Breast epithelium (tissue), 4 donors: ENCODE measurements at regions not wholly inside any gene's neighbourhood (a gene's known extent, or its start where the extent isn't known, plus 50 kb on each side); places are given as distances from the start of the nearest gene placed in this dataset.

Experiments
- DNase-seq, 2 donors: peaks; one replicate each; pipeline ENCODE4 v3.0.0-alpha.2; 2019; ENCODE audit warnings: low spot score in 2 of 2
- H3K27ac ChIP-seq, 2 donors: fragments of 200-600 bp; sonication (generic) in 1 of 2; one replicate each; pipeline ENCODE4 v1.5.1; 2016 to 2019; ENCODE audit warnings: mild to moderate bottlenecking in 1 of 2
- H3K27me3 ChIP-seq, 2 donors: fragments of 200-600 bp; sonication (generic) in 1 of 2; one replicate each; pipeline versions ENCODE4 v1.5.1 to v1.6.0; 2017 to 2019; ENCODE audit warnings: control low read depth in 1 of 2, mild to moderate bottlenecking in 1 of 2
- H3K36me3 ChIP-seq: fragments of 200-600 bp; one replicate; pipeline ENCODE4 v1.5.1; 2019
- H3K4me1 ChIP-seq, 2 donors: fragments of 200-600 bp; sonication (generic); one replicate each; pipeline ENCODE4 v1.5.1; 2016 to 2019; ENCODE audit warnings: control low read depth in 1 of 2
- H3K4me3 ChIP-seq, 3 donors: fragments of 200-600 bp; sonication (generic); 1 replicate in 2 of 3; 2 replicates in 1 of 3; pipeline ENCODE4 v1.5.1; 2016 to 2019; ENCODE audit warnings: mild to moderate bottlenecking in 3 of 3, moderate library complexity in 2 of 3
- H3K9me3 ChIP-seq, 2 donors: fragments of 200-600 bp; sonication (generic) in 1 of 2; one replicate each; pipeline ENCODE4 v1.5.1; 2016 to 2019; ENCODE audit warnings: control low read depth in 1 of 2
- POLR2A ChIP-seq: fragments of 450-650 bp; IDR thresholded peaks from one replicate; pipeline ENCODE4 v1.6.1; 2016; ENCODE audit warnings: antibody characterized with exemption, mild to moderate bottlenecking, moderate library complexity
- POLR2AphosphoS5 ChIP-seq, 3 donors: sonication (generic); formaldehyde crosslinking; IDR thresholded peaks; one replicate each; pipeline ENCODE4 v1.6.1; 2017; ENCODE audit warnings: antibody characterized with exemption in 3 of 3
- intact Hi-C: fragments of 100-400 bp; cut with DNase I; formaldehyde crosslinking; loops from one replicate; pipeline ENCODE4 v1.15.1; 2023; ENCODE audit warnings: low total_unique reads
- TF ChIP-seq, protein P1 (sequence below), 3 donors: fragments of 450-650 bp; IDR thresholded peaks; one replicate each; pipeline ENCODE4 v1.5.1; 2016 to 2017; ENCODE audit warnings: antibody characterized with exemption in 3 of 3, mild to moderate bottlenecking in 3 of 3, moderate library complexity in 3 of 3

DNA sequence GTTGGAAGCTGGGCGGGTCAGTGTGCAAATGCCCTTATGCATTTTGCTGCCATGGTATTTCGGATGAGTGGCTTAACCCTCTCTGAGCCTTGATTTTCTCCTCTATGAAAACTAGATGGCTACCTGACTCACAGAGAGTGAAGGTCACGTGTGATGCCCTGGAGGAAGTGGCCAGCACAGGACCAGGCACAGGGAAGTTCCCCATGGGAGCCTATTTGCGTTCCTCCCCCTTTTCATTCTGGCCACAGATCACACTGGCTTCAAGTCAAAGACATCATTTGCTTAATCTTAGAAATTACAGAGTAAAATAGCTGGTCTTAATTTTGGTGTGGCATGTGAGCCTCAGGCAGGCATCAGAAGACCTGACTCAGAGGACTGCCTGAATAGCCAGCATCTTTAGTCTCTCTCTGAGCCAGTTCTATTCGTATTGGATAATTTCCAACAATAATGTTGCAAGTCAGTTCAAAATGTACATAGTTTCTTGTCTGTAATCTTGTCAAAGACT is 57.6 kb upstream of the CD302 start:
- Histone ChIP-seq H3K4me1 (no peaks in the 10 kb centered on the region), H3K36me3 (no peaks in the 10 kb centered on the region), H3K9me3 (no peaks in the 10 kb centered on the region), H3K27me3 (no peaks in the 10 kb centered on the region), H3K4me3 (no peak overlapping the region), H3K27ac (no peak overlapping the region)
- no peak for DNase-seq
- intact Hi-C loops, result no loop called here
- no peak for TF ChIP-seq POLR2AphosphoS5 (IDR thresholded peaks at IDR 0.05)
- TF ChIP-seq, protein P1, sequence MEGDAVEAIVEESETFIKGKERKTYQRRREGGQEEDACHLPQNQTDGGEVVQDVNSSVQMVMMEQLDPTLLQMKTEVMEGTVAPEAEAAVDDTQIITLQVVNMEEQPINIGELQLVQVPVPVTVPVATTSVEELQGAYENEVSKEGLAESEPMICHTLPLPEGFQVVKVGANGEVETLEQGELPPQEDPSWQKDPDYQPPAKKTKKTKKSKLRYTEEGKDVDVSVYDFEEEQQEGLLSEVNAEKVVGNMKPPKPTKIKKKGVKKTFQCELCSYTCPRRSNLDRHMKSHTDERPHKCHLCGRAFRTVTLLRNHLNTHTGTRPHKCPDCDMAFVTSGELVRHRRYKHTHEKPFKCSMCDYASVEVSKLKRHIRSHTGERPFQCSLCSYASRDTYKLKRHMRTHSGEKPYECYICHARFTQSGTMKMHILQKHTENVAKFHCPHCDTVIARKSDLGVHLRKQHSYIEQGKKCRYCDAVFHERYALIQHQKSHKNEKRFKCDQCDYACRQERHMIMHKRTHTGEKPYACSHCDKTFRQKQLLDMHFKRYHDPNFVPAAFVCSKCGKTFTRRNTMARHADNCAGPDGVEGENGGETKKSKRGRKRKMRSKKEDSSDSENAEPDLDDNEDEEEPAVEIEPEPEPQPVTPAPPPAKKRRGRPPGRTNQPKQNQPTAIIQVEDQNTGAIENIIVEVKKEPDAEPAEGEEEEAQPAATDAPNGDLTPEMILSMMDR (IDR thresholded peaks at IDR 0.05), result no peak
- no peak for TF ChIP-seq POLR2A

DNA sequence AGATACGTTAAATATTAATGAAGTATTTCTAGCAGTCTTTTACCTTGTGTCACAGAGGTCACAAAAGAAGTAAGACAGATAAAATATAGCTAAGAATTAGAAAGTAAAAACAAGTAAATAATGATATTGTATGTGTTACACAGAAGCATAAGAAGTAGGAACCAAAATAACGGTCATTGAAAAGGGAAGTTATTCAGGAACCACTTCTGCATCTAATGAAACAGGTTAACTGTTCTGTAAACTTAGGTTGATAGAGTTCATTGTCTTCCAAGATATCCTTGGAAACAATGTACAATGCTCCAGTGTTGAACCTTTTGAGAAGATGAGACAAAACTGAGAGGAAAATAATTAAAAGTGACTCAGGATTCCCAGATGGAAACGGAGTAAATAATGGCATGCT is 57.1 kb upstream of the CD302 start:
- intact Hi-C loops, result no loop called here

DNA sequence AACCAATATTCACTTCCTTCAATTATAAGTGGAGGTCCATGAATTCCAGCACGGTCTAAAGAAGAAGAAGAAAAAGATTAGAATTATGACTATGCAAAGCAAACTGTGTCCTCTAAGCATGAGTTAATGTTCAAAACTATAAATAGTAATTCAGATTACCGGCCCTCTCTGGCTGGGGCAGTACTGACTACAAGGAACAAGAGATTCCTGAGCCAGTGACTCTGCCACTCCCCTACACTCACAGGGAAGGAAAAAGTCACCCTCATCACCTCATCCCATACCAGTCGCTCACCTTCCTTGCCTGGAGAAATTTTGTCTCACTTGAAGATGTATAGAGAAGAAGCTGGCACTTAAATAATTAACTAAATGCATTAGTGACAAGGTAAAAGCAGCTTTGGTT is 56.5 kb upstream of the CD302 start:
- no peak overlapping the region for H3K27ac ChIP-seq
- no peaks in the 10 kb centered on the region for H3K4me1 ChIP-seq
- no peak for TF ChIP-seq POLR2AphosphoS5 (IDR thresholded peaks at IDR 0.05)
- TF ChIP-seq POLR2A, result no peak
- H3K36me3 ChIP-seq, result no peaks in the 10 kb centered on the region
- DNase-seq, result no peak
- H3K4me3 ChIP-seq, result no peak overlapping the region
- no peaks in the 10 kb centered on the region for H3K9me3 ChIP-seq
- intact Hi-C loops, result no loop called here
- H3K27me3 ChIP-seq, result no peaks in the 10 kb centered on the region

More for the DNA sequence above, 57.1 kb upstream of the CD302 start:
- Histone ChIP-seq H3K36me3 (no peaks in the 10 kb centered on the region), H3K27me3 (no peaks in the 10 kb centered on the region), H3K27ac (no peak overlapping the region), H3K9me3 (no peaks in the 10 kb centered on the region), H3K4me3 (no peak overlapping the region), H3K4me1 (no peaks in the 10 kb centered on the region)
- TF ChIP-seq POLR2AphosphoS5 (IDR thresholded peaks at IDR 0.05) (no peak), POLR2A (no peak)
- TF ChIP-seq, protein P1 (IDR thresholded peaks at IDR 0.05), result no peak
- DNase-seq, result no peak

DNA sequence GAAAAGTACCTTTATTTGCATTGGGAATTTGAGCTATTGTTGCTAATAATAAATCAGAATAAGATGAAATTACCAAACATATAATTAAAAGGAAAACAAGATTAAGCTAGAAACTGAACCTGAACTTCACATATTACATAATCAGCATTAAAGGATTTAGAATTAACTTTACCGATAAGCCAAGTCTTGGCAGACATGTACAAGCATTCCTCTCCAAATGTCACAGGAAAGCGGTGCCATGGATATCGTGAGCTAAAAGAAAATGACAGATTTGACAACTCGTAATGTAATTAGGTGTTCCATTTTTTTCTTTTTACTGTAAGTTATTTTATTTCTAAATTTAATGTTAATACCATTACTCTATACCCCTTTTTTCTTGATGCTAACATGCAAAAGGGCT is 55.1 kb upstream of the CD302 start:
- no peak overlapping the region for H3K27ac ChIP-seq
- no peaks in the 10 kb centered on the region for H3K27me3 ChIP-seq
- H3K9me3 ChIP-seq, result no peaks in the 10 kb centered on the region
- TF ChIP-seq POLR2AphosphoS5 (IDR thresholded peaks at IDR 0.05), result no peak
- TF ChIP-seq, protein P1 (IDR thresholded peaks at IDR 0.05), result no peak
- no peak for TF ChIP-seq POLR2A
- H3K36me3 ChIP-seq, result no peaks in the 10 kb centered on the region
- H3K4me3 ChIP-seq, result no peak overlapping the region
- no peak for DNase-seq
- H3K4me1 ChIP-seq, result no peaks in the 10 kb centered on the region
- intact Hi-C loops, result no loop called here

DNA sequence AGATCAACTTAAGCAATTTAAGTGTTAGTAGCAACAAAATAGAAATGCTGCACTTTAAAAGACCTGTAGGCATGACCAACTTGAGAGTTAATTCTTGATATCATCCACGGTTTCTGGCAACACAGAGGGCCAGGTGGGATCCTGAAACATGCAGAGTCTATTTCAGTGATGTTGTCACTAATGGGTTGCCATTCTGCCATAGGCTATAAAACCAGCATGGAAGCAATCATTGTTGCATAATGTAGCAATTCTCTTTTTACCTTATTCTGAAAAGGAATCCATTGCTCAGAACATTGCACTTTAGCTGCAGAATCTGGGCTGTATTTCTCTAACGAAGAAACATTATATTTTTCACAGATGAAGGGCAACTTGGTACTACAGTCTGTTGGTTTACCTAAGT is 53.9 kb upstream of the CD302 start:
- intact Hi-C loops, result no loop called here
- Histone ChIP-seq H3K4me3 (no peak overlapping the region), H3K36me3 (no peaks in the 10 kb centered on the region), H3K9me3 (no peaks in the 10 kb centered on the region), H3K27ac (no peak overlapping the region), H3K27me3 (no peaks in the 10 kb centered on the region), H3K4me1 (no peaks in the 10 kb centered on the region)
- no peak for DNase-seq
- TF ChIP-seq, protein P1 (IDR thresholded peaks at IDR 0.05), result no peak
- TF ChIP-seq POLR2AphosphoS5 (IDR thresholded peaks at IDR 0.05) (no peak), POLR2A (no peak)

DNA sequence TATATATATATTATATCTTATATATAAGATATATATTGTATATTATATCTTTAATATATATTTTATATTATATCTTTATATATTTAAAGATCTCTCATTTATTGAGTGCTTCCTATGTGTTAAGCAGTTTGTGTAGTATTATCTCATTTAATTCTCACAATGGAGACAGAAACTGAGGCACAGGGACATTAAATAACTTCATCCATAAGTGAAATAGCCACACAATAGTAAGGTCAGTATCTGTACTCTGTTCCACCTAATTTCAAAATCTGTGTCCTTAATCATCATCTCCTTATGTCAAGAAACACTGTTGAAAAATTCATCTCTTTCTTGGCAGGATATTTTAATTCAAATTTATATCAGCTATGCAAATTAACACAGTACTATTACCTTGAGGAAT is 52.8 kb upstream of the CD302 start:
- TF ChIP-seq POLR2A, result no peak
- TF ChIP-seq, protein P1 (IDR thresholded peaks at IDR 0.05), result no peak
- no peak for TF ChIP-seq POLR2AphosphoS5 (IDR thresholded peaks at IDR 0.05)

More for the DNA sequence above, 52.8 kb upstream of the CD302 start:
- Histone ChIP-seq H3K4me1 (no peaks in the 10 kb centered on the region), H3K27me3 (no peaks in the 10 kb centered on the region), H3K4me3 (no peak overlapping the region), H3K9me3 (no peaks in the 10 kb centered on the region), H3K36me3 (no peaks in the 10 kb centered on the region), H3K27ac (no peak overlapping the region)
- intact Hi-C loops, result no loop called here
- no peak for DNase-seq
